GM12864 (cell line): ENCODE measurements at regions not wholly inside any gene's neighbourhood (a gene's known extent, or its start where the extent isn't known, plus 50 kb on each side); places are given as distances from the start of the nearest gene placed in this dataset.

ENCODE experiments used
- DNase-seq: peaks from one replicate; pipeline ENCODE4 v3.0.0-alpha.2; 2011; ENCODE audit warnings: low read depth
- H3K4me3 ChIP-seq: 2 replicates; pipeline ENCODE4 v1.5.1; 2011; ENCODE audit warnings: mild to moderate bottlenecking, low read depth, low read length, control low read depth
- CTCF ChIP-seq: IDR thresholded peaks from 2 replicates; pipeline ENCODE4 v1.5.1; 2011; ENCODE audit warnings: low read depth, mild to moderate bottlenecking, moderate library complexity, low read length, control low read depth, inconsistent platforms; ENCODE audit errors: missing control alignments

DNA sequence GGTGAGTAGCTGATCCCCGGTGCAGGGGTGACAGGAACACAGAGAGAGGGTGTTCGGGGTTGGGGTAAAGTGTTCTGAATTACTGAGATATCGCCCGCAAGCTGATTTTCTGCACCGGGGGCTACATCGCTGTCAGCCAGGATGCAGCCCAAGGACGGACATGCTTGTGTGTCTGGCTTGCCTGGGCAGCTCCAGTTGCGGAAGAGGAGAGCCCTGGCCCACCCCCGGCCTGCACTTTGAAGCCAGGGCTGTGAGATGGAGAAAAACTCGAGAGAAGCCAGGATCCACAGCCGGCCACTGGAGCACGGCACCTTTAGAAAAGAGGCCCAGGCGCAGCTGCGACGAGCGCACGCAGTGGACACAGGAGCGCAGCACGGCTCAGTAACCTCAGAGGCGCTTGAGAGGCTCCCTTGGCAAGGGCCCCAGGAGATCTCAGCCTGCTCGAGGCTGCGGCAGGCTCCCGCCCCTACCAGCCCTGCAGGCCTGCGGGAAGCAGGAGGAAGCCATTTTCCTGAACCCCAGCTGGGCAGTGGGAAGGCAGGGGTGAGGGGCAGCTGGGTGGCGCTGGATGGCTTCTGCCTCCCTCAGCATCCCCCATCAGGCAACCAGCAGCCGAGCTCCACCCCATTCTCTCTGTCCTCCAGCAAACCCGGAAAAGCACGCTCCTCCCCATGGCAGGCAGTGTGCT lies 59.2 kb downstream of the C9orf50 start:
- DNase-seq = no peak
- H3K4me3 ChIP-seq = no peak overlapping the region
- TF ChIP-seq CTCF = no peak

DNA sequence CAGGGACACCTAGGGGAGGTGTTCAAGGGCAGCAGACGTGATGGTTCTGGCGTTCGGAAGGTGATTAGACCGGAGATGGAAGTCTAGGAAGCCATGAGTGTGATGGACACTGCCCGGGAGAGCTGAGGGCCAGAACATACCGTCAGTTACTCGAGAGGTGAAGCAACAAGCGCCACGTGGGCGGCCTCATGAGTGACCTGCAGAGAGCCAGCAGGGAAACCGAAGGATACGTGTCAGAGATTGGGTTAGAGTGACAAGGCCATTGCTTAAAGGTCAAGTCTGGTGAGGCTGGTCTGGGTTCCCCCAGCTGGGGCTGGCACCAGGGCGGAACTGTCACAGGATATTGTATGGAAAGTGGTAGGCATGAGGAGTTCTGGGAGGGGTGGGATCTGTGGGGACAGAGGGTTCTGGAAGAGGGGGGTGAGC lies 60.0 kb downstream of the C9orf50 start:
- no peak for DNase-seq
- H3K4me3 ChIP-seq = no peak overlapping the region
- no peak for TF ChIP-seq CTCF

DNA sequence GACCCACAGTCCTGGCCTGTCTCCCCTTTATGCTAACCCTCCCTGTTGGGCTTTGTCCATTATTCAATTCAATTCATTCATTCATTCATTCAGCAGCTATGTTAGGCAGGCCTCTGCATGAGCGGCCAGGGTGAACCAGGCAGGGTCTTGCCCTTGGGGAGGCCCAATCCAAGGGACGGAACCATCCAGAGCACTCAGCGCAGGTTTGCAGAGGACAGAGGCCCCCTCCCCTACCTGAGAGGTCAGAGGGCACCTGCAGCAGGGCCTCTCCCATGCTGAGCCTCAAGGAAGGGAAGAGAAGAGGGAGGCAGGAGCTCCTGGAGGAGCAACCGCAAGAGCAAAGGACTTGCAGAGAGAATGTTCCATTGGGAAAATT lies 61.4 kb downstream of the C9orf50 start:
- H3K4me3 ChIP-seq = no peak overlapping the region
- DNase-seq = no peak
- TF ChIP-seq CTCF = no peak

DNA sequence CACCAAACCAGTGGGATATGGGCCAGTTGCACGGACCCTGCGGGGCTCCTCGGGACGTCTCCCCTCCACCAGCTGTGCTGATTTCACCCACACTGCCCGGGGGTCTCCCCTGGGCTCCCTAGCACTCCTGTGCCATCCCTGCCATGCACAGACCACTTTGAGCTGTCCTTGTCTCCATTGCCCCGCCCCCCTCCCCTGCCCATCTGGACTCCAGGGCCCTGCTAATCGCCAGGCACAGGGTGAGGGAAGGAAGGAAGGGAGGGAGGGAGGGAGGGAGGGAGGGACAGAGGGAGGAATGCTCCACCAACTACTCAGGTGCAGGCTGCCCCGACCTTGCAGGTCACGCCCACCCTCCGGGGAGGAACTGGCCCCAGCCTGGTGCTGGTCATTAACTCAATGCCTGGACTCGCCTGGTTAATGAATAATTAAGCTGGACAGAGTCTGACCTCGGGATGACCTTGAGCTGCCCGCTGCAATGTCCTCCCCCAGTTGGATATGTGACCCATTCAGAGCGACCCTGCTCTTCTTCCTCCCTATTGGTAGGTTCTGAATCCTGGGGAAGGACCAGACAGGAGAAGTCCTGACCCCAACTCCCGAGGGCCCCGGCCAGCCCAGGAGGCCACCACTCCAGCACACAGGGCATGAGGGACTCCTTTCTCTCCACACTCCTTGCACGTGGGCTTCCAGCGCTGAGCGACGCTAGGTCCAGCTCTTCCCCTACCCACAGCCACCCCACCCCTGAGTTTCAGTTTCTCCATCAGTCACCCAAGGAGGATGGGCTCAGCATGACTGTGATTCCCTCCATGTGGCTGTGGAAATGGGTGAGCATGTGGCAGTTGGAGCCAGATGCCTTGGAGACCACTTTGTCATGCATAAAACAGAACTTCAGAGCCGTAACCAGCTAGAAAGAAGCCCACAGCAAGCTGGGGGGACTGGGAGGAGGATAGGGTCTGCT lies 62.1 kb downstream of the C9orf50 start:
- DNase-seq = no peak
- TF ChIP-seq CTCF = no peak
- H3K4me3 ChIP-seq = no peak overlapping the region

- no peak for DNase-seq
- H3K4me3 ChIP-seq = no peak overlapping the region
- no peak for TF ChIP-seq CTCF
Measured at GRCh38 chr9:129558063-129558550, 62.8 kb downstream of the C9orf50 start.

DNA sequence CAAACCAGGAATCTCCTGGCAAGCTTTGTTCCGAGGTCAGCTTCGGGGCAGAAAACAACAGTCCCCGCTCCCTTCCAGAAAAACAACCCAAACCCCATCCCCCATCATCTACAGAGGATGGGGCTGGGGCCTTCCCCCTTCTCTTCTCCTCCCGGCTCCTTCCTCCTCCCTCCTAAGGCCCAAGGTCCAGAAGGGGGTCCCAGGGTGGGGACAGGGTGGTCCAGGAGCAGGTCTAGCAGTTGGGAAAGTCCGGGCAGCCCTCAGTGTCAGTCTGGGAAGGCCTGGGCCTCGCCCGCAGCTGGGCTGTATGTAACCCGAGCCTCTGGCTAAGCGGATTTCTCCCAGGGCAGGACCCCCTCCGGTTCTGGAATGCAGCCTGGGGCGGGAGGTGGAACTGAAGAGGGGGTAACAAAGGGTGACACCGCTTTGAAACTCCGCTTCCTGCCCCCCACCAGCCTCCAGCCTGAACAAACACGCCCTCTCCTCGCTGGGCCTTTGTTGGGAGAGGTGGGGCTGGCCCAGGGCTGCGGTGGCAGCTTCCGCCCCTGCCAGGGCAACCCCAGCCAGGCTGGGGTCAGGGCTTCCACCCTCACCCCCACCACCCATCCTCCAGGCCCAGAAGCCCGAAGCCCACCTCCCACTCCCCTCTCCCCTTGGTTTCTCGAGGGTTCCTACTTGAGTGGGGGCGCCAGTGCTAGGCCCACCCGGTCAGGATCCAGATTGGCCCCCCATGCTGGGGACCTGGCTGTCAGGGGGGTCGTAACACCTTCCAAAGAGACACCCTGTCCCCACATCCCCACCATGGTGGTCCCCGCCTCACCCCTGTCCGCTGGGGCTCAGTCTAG lies 63.5 kb downstream of the C9orf50 start:
- H3K4me3 ChIP-seq = no peak overlapping the region
- TF ChIP-seq CTCF = no peak
- no peak for DNase-seq
